ENCODE measurements at regions not wholly inside any gene's neighbourhood (a gene's known extent, or its start where the extent isn't known, plus 50 kb on each side); places are given as distances from the start of the nearest gene placed in this dataset.

DNA sequence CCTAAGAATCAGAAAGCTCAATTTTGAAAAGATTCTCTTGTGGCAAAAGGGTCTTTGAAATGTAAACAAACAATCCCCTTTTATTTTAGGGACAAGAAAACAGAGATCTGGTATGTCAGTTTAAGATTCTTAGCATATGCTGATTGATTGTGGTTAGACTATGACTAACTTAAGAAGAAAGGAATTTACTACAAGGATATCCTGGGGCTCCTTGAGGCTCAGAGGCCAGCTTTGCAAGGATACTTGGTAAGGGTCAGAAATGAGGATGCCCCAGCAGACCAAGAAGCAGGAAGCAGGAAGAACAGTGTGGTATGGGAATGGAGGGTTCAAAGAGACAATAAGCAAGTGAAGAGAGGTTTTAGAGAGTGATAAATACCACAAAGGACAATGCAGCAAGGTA lies 474.6 kb downstream of the ETNK1 start (continued):
- TF ChIP-seq, protein P1, sequence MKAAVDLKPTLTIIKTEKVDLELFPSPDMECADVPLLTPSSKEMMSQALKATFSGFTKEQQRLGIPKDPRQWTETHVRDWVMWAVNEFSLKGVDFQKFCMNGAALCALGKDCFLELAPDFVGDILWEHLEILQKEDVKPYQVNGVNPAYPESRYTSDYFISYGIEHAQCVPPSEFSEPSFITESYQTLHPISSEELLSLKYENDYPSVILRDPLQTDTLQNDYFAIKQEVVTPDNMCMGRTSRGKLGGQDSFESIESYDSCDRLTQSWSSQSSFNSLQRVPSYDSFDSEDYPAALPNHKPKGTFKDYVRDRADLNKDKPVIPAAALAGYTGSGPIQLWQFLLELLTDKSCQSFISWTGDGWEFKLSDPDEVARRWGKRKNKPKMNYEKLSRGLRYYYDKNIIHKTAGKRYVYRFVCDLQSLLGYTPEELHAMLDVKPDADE (IDR thresholded peaks at IDR 0.05): no peak

DNA sequence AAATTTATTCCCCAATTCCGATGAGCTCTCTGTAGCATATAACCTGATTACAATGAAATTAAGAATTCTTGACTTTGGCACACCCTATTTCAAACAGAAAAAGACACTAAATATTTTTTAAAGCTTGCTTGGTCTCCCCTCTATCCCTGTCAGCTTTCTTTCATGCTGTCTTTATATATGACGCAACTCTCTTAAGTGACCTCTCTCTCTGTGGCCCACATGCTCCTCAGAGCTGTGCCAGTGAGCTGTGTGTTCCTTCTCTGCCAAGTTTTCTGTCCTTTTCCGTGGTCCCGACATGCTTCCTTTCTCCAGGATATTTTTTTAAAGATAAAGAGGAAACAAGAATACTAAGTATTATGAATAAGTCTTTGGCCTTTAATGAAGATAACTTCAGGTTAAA lies 484.0 kb downstream of the ETNK1 start:
- 0 out of 2 replicates have a peak, but pooled peaks cover 10% of the 10 kb centered on the region for H3K9me2 ChIP-seq (ENCODE audit: insufficient read depth)
- H4K20me1 ChIP-seq (replicated peaks; ENCODE audit: insufficient read depth): no peaks in the 10 kb centered on the region
- 0 out of 2 replicates have a peak overlapping the region, but pooled peaks have one; percentile 43 for H2AFZ ChIP-seq
- H3K79me2 ChIP-seq (replicated peaks; ENCODE audit: insufficient read depth): no peaks in the 10 kb centered on the region
- no peak for DNase-seq (ENCODE audit: low spot score)
- no peak for TF ChIP-seq JUNB (IDR thresholded peaks at IDR 0.05; ENCODE audit: unreplicated experiment)
- no peak overlapping the region for H3K4me2 ChIP-seq
- H3F3A ChIP-seq (replicated peaks; ENCODE audit: low read depth): no peaks in the 10 kb centered on the region
- H3K27ac ChIP-seq (ENCODE audit: low read depth): no peak overlapping the region
- no peak for ATAC-seq
- no peaks in the 10 kb centered on the region for H3K27me3 ChIP-seq (ENCODE audit: insufficient read depth)
- Mint-ChIP-seq H3K4me3 (no peak overlapping the region), H3K27me3 (ENCODE audit: insufficient read depth, low read depth, poor library complexity) (no peaks in the 10 kb centered on the region), H3K27ac (no peak overlapping the region), H3K36me3 (ENCODE audit: low read depth) (no peaks in the 10 kb centered on the region), H3K9me3 (no peaks in the 10 kb centered on the region), H3K4me1 (peaks cover 5% of the 10 kb centered on the region; the same call in 2 of the 3 replicates)
- 0 out of 2 replicates have a peak, but pooled peaks cover under 1% of the 10 kb centered on the region for H3K4me1 ChIP-seq (ENCODE audit: insufficient read depth)
- no peak overlapping the region for H3K4me3 ChIP-seq
- no peaks in the 10 kb centered on the region for H3K36me3 ChIP-seq (ENCODE audit: insufficient read depth)

DNA sequence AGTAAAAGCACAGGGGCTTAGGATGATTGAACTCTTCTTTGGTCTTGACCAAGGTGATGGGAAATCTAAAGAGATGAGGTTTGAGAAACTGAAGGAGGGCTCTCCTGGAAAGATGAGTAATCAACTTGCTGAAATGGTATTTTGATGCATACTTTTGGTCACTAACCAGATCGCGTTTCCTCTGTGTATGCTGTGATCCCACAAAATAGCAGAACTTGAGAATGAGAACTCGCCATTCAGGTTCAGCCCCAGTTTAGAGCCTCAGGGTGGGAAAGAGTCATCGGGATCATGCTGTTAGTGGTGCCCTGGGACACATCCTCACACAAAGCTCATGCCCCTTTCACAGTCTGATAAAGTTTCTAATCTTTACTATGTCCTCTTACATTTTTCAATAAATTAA lies 488.8 kb downstream of the ETNK1 start:
- Histone ChIP-seq H4K20me1 (replicated peaks; ENCODE audit: insufficient read depth) (no peaks in the 10 kb centered on the region), H3K4me2 (no peak overlapping the region), H3K4me1 (ENCODE audit: insufficient read depth) (peaks cover 20% of the 10 kb centered on the region; the same call in 1 of the 2 replicates), H3K36me3 (ENCODE audit: insufficient read depth) (no peaks in the 10 kb centered on the region), H3K9me2 (ENCODE audit: insufficient read depth) (0 out of 2 replicates have a peak, but pooled peaks cover 10% of the 10 kb centered on the region), H3K4me3 (no peak overlapping the region), H3K27me3 (ENCODE audit: insufficient read depth) (no peaks in the 10 kb centered on the region), H3K79me2 (replicated peaks; ENCODE audit: insufficient read depth) (no peaks in the 10 kb centered on the region), H3F3A (replicated peaks; ENCODE audit: low read depth) (no peaks in the 10 kb centered on the region), H3K27ac (ENCODE audit: low read depth) (no peak overlapping the region), H2AFZ (no peak overlapping the region)
- ATAC-seq: no peak; the same call in 2 of the 3 replicates
- H3K27ac Mint-ChIP-seq: no peak overlapping the region
- H3K4me3 Mint-ChIP-seq: no peak overlapping the region
- peaks cover 13% of the 10 kb centered on the region for H3K4me1 Mint-ChIP-seq
- H3K36me3 Mint-ChIP-seq (ENCODE audit: low read depth): no peaks in the 10 kb centered on the region
- no peak for DNase-seq (ENCODE audit: low spot score)
- no peaks in the 10 kb centered on the region for H3K9me3 Mint-ChIP-seq
- H3K27me3 Mint-ChIP-seq (ENCODE audit: insufficient read depth, low read depth, poor library complexity): no peaks in the 10 kb centered on the region
- TF ChIP-seq CREB1 (CRISPR knock-in tag; IDR thresholded peaks at IDR 0.05; ENCODE audit: low read depth) (no peak), ZNF114 (CRISPR knock-in tag; IDR thresholded peaks at IDR 0.05) (no peak), ZNF331 (CRISPR knock-in tag; IDR thresholded peaks at IDR 0.05; ENCODE audit: low read depth) (no peak)
- TF ChIP-seq, protein P2, sequence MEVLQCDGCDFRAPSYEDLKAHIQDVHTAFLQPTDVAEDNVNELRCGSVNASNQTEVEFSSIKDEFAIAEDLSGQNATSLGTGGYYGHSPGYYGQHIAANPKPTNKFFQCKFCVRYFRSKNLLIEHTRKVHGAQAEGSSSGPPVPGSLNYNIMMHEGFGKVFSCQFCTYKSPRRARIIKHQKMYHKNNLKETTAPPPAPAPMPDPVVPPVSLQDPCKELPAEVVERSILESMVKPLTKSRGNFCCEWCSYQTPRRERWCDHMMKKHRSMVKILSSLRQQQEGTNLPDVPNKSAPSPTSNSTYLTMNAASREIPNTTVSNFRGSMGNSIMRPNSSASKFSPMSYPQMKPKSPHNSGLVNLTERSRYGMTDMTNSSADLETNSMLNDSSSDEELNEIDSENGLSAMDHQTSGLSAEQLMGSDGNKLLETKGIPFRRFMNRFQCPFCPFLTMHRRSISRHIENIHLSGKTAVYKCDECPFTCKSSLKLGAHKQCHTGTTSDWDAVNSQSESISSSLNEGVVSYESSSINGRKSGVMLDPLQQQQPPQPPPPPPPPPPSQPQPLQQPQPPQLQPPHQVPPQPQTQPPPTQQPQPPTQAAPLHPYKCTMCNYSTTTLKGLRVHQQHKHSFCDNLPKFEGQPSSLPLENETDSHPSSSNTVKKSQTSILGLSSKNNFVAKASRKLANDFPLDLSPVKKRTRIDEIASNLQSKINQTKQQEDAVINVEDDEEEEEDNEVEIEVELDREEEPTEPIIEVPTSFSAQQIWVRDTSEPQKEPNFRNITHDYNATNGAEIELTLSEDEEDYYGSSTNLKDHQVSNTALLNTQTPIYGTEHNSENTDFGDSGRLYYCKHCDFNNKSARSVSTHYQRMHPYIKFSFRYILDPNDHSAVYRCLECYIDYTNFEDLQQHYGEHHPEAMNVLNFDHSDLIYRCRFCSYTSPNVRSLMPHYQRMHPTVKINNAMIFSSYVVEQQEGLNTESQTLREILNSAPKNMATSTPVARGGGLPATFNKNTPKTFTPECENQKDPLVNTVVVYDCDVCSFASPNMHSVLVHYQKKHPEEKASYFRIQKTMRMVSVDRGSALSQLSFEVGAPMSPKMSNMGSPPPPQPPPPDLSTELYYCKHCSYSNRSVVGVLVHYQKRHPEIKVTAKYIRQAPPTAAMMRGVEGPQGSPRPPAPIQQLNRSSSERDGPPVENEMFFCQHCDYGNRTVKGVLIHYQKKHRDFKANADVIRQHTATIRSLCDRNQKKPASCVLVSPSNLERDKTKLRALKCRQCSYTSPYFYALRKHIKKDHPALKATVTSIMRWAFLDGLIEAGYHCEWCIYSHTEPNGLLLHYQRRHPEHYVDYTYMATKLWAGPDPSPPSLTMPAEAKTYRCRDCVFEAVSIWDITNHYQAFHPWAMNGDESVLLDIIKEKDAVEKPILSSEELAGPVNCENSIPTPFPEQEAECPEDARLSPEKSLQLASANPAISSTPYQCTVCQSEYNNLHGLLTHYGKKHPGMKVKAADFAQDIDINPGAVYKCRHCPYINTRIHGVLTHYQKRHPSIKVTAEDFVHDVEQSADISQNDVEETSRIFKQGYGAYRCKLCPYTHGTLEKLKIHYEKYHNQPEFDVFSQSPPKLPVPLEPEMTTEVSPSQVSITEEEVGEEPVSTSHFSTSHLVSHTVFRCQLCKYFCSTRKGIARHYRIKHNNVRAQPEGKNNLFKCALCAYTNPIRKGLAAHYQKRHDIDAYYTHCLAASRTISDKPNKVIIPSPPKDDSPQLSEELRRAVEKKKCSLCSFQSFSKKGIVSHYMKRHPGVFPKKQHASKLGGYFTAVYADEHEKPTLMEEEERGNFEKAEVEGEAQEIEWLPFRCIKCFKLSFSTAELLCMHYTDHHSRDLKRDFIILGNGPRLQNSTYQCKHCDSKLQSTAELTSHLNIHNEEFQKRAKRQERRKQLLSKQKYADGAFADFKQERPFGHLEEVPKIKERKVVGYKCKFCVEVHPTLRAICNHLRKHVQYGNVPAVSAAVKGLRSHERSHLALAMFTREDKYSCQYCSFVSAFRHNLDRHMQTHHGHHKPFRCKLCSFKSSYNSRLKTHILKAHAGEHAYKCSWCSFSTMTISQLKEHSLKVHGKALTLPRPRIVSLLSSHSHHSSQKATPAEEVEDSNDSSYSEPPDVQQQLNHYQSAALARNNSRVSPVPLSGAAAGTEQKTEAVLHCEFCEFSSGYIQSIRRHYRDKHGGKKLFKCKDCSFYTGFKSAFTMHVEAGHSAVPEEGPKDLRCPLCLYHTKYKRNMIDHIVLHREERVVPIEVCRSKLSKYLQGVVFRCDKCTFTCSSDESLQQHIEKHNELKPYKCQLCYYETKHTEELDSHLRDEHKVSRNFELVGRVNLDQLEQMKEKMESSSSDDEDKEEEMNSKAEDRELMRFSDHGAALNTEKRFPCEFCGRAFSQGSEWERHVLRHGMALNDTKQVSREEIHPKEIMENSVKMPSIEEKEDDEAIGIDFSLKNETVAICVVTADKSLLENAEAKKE (CRISPR knock-in tag; IDR thresholded peaks at IDR 0.05): no peak
- TF ChIP-seq, protein P3, sequence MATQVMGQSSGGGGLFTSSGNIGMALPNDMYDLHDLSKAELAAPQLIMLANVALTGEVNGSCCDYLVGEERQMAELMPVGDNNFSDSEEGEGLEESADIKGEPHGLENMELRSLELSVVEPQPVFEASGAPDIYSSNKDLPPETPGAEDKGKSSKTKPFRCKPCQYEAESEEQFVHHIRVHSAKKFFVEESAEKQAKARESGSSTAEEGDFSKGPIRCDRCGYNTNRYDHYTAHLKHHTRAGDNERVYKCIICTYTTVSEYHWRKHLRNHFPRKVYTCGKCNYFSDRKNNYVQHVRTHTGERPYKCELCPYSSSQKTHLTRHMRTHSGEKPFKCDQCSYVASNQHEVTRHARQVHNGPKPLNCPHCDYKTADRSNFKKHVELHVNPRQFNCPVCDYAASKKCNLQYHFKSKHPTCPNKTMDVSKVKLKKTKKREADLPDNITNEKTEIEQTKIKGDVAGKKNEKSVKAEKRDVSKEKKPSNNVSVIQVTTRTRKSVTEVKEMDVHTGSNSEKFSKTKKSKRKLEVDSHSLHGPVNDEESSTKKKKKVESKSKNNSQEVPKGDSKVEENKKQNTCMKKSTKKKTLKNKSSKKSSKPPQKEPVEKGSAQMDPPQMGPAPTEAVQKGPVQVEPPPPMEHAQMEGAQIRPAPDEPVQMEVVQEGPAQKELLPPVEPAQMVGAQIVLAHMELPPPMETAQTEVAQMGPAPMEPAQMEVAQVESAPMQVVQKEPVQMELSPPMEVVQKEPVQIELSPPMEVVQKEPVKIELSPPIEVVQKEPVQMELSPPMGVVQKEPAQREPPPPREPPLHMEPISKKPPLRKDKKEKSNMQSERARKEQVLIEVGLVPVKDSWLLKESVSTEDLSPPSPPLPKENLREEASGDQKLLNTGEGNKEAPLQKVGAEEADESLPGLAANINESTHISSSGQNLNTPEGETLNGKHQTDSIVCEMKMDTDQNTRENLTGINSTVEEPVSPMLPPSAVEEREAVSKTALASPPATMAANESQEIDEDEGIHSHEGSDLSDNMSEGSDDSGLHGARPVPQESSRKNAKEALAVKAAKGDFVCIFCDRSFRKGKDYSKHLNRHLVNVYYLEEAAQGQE (IDR thresholded peaks at IDR 0.05; ENCODE audit: unreplicated experiment): no peak

Data from GM23338 (cell line).